ENCODE measurements at regions not wholly inside any gene's neighbourhood (a gene's known extent, or its start where the extent isn't known, plus 50 kb on each side); places are given as distances from the start of the nearest gene placed in this dataset.

DNA sequence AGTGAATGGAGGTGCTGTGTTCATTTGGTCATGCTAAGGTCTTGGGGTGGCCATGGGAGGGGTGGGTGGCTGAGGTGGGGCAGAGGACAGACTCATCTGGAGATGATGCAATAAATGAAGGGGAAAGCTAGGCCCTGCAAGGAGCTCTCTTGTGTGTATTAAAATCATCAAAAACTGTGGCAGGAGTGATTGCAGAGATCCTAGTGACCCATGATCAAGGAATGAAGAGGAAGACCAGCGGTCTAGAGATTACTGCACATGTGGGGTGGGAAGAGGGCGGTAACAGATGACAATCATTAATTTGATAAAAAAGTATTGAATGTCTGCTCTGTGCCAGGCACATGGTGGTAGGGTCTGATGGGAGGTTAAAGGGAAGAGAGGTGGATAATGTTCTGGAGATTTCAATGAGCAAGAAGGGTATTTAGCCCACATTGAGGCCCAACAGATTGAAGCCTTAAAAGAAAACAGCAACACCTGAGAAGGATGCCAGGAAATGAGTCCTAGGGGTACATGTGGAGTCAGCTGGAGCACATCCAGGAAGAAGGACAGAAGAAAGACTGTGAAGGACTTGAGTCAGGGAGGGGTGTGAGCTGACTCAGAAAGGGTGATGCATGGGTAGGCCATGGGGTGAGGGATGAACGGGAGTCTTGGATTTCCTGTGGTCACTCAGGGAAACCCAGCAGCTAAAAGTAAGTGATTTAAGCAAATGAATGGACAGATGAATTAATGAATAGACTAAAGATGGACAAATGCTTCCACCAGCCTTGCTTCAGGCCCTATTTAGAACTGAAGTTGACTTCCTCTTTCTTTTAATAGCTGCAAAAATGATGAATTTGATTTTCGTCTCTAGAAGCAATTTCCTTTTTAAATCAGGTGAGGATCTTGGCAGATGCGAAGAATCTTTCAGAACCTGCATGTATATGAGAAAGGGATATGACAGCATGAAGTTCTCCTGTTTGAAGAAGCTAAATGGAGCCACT, 83.1 kb upstream of the IGFBP3 start:
- H3K4me3 ChIP-seq (replicated peaks; ENCODE audit: low read depth, low read length), result no peak overlapping the region
- TF ChIP-seq, protein P1, sequence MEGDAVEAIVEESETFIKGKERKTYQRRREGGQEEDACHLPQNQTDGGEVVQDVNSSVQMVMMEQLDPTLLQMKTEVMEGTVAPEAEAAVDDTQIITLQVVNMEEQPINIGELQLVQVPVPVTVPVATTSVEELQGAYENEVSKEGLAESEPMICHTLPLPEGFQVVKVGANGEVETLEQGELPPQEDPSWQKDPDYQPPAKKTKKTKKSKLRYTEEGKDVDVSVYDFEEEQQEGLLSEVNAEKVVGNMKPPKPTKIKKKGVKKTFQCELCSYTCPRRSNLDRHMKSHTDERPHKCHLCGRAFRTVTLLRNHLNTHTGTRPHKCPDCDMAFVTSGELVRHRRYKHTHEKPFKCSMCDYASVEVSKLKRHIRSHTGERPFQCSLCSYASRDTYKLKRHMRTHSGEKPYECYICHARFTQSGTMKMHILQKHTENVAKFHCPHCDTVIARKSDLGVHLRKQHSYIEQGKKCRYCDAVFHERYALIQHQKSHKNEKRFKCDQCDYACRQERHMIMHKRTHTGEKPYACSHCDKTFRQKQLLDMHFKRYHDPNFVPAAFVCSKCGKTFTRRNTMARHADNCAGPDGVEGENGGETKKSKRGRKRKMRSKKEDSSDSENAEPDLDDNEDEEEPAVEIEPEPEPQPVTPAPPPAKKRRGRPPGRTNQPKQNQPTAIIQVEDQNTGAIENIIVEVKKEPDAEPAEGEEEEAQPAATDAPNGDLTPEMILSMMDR (IDR thresholded peaks at IDR 0.05; ENCODE audit: low read depth, low read length, missing control alignments), result no peak
- peak; percentile 52 for DNase-seq (ENCODE audit: extremely low read depth, low read depth)

DNA sequence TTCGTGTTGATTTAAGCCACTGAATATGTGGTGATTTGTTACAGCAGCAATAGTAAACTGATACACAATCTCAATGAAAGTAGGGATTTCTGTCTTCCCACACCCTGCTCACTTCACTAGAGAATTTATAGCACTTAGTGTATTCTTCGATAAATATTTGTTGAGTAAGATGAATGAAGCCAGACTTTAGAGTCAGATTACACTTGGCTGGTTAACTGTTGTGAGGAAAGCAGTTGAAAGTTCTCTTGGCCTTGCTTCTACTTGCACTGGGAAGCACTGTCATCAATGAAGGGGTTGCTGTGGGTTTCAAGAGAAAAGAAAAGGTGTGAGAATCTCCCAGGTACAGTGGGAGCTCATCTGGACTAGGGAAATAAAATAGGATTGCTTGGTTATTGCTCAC, 82.1 kb upstream of the IGFBP3 start:
- TF ChIP-seq, protein P1 (IDR thresholded peaks at IDR 0.05; ENCODE audit: low read depth, low read length, missing control alignments), result no peak
- DNase-seq (ENCODE audit: extremely low read depth, low read depth), result no peak
- H3K4me3 ChIP-seq (replicated peaks; ENCODE audit: low read depth, low read length), result no peak overlapping the region

DNA sequence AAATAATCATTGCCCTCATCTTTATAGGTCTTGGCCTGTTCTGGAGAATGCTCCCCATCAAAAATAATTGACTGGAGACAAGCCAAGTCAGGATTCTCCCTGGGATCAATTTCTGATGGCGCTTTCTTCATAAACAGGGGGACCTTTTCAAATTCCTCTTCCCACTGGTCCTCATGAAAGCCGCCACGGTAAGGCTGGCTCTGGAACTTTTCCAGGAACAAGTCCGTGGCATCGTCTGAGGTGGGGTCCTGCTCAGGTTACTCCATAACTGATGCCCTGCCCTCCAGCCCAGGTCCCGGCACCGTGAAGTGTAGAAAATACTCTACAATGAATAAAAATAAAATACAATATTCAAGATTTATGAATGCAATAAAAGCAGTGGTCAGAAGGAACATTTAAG, 79.4 kb upstream of the IGFBP3 start:
- H3K4me3 ChIP-seq (replicated peaks; ENCODE audit: low read depth, low read length), result no peak overlapping the region
- TF ChIP-seq, protein P1 (IDR thresholded peaks at IDR 0.05; ENCODE audit: low read depth, low read length, missing control alignments), result no peak
- no peak for DNase-seq (ENCODE audit: extremely low read depth, low read depth)

DNA sequence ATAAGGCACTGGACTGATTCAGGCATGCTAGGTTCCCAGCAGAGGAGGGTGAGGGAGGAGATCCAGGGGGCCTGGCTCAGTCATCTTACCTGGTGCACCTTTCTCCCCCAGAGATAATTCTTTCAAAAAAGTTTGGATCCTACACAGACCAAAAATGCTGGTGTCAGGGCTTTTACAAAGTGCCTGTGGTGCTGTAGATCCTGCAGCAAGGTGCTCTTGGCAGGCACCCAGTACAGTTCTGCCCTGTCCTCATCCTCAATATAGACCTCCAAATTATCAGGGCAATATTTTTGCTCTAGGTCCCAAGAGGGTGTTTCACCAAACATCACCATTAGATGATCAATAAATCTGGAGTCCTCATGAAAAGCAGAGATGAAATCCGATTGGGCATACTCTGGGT, 78.5 kb upstream of the IGFBP3 start:
- DNase-seq (ENCODE audit: extremely low read depth, low read depth), result no peak
- TF ChIP-seq, protein P1 (IDR thresholded peaks at IDR 0.05; ENCODE audit: low read depth, low read length, missing control alignments), result no peak
- H3K4me3 ChIP-seq (replicated peaks; ENCODE audit: low read depth, low read length), result no peak overlapping the region

DNA sequence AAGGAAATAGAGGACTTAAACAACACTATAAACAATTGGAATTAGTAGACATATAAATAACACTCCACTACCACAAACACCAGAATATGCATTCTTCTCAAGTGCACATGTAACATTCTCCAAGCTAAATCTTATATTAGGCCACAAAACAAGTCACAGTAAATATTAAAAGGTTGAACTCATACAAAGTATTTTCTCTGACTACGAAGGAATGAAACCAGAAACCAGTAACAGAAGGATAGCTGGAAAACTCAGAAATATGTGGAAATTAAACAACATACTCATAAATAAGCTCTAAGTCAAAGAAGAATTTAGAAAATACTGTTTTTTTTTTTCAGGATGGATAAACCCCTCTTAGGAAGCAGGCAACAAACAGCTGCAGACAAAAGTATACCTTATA, 77.4 kb upstream of the IGFBP3 start:
- no peak for DNase-seq (ENCODE audit: extremely low read depth, low read depth)
- no peak overlapping the region for H3K4me3 ChIP-seq (replicated peaks; ENCODE audit: low read depth, low read length)
- TF ChIP-seq, protein P1 (IDR thresholded peaks at IDR 0.05; ENCODE audit: low read depth, low read length, missing control alignments), result no peak

DNA sequence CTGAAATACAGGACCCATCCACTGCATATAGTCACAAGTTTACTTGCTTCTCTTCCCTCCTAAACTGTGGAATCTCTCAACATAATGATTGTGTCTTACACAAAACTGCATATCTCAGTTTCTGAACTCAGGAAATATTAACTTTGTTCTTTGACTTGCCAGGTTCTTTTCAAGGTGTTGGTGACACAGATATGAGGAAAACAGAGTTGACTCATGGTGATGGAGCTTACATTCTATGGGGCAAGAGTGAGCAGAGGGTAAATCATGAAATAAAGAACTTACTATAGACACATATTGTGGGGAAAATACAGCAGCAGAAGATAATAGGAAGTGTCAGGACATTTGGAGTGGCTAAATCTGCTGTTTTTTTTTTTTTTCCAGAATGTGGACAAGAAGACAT, 72.5 kb upstream of the IGFBP3 start:
- no peak for DNase-seq (ENCODE audit: extremely low read depth, low read depth)
- TF ChIP-seq, protein P1 (IDR thresholded peaks at IDR 0.05; ENCODE audit: low read depth, low read length, missing control alignments), result no peak
- no peak overlapping the region for H3K4me3 ChIP-seq (replicated peaks; ENCODE audit: low read depth, low read length)

Data from HFF-Myc (cell line).